GM18508 (cell line): ENCODE measurements at regions not wholly inside any gene's neighbourhood (a gene's known extent, or its start where the extent isn't known, plus 50 kb on each side); places are given as distances from the start of the nearest gene placed in this dataset.
"Not testable (repeated sequence)": the region's sequence is repeated elsewhere in the genome, so short reads cannot be mapped to it uniquely, and the experiment has no call there.

Experiments
- ATAC-seq: cut with Tn5 transposase; IDR thresholded peaks from one replicate; pipeline ENCODE4 v1.9.1; 2021; ENCODE audit warnings: moderate number of reproducible peaks; ENCODE audit not compliant: insufficient read depth, unreplicated experiment

- no peak for ATAC-seq
Observed at GRCh38 chr7:50251765-50252164, 52.8 kb upstream of the IKZF1 start.

GRCh38 chr7:50246551-50246950 is 58.0 kb upstream of the IKZF1 start:
- no peak for ATAC-seq

- not testable (repeated sequence) for ATAC-seq
Observed at GRCh38 chr7:50242111-50242510, 62.4 kb upstream of the IKZF1 start.

- ATAC-seq: not testable (repeated sequence)
Observed at GRCh38 chr7:50240699-50241098, 63.8 kb upstream of the IKZF1 start.

GRCh38 chr7:50229964-50230363 is 74.6 kb upstream of the IKZF1 start:
- ATAC-seq: no peak

- ATAC-seq: no peak
Observed at GRCh38 chr7:50228148-50228547, 76.4 kb upstream of the IKZF1 start.

GRCh38 chr7:50227726-50228125 is 76.8 kb upstream of the IKZF1 start:
- ATAC-seq: no peak

- no peak for ATAC-seq
Observed at GRCh38 chr7:50226669-50227068, 77.8 kb upstream of the IKZF1 start.

GRCh38 chr7:50226145-50226544 is 78.4 kb upstream of the IKZF1 start:
- ATAC-seq: no peak

GRCh38 chr7:50221433-50221832 is 83.1 kb upstream of the IKZF1 start:
- ATAC-seq: no peak

GRCh38 chr7:50221028-50221427 is 83.5 kb upstream of the IKZF1 start:
- no peak for ATAC-seq

- ATAC-seq: no peak
Observed at GRCh38 chr7:50220273-50220672, 84.2 kb upstream of the IKZF1 start.

GRCh38 chr7:50217821-50218281 is 86.7 kb upstream of the IKZF1 start:
- no peak for ATAC-seq

GRCh38 chr7:50217401-50217800 is 87.1 kb upstream of the IKZF1 start:
- ATAC-seq: no peak

GRCh38 chr7:50216626-50217025 is 87.9 kb upstream of the IKZF1 start:
- ATAC-seq: no peak

GRCh38 chr7:50214771-50215170 is 89.7 kb upstream of the IKZF1 start:
- ATAC-seq: no peak

- ATAC-seq: no peak
Observed at GRCh38 chr7:50214126-50214670, 90.3 kb upstream of the IKZF1 start.

- ATAC-seq: no peak
Observed at GRCh38 chr7:50213622-50214017, 90.9 kb upstream of the IKZF1 start.

GRCh38 chr7:50212666-50213621 is 91.6 kb upstream of the IKZF1 start:
- ATAC-seq: no peak

- ATAC-seq: no peak
Observed at GRCh38 chr7:50212016-50212325, 92.5 kb upstream of the IKZF1 start.

GRCh38 chr7:50211130-50212015 is 93.1 kb upstream of the IKZF1 start:
- ATAC-seq: no peak
